HG03045 (cell line): ENCODE measurements at regions not wholly inside any gene's neighbourhood (a gene's known extent, or its start where the extent isn't known, plus 50 kb on each side); places are given as distances from the start of the nearest gene placed in this dataset.

Experiments
- ATAC-seq: cut with Tn5 transposase; IDR thresholded peaks from one replicate; pipeline ENCODE4 v1.9.1; 2021; ENCODE audit warnings: mild to moderate bottlenecking, moderate library complexity; ENCODE audit not compliant: unreplicated experiment

- ATAC-seq, result peak; percentile 85
Observed at GRCh38 chr12:65756956-65757511, 67.2 kb upstream of the HMGA2 start.

GRCh38 chr12:65758401-65758800 lies 65.9 kb upstream of the HMGA2 start:
- no peak for ATAC-seq

GRCh38 chr12:65759735-65760134 lies 64.5 kb upstream of the HMGA2 start:
- no peak for ATAC-seq

- no peak for ATAC-seq
Observed at GRCh38 chr12:65761301-65761700, 63.0 kb upstream of the HMGA2 start.

DNA sequence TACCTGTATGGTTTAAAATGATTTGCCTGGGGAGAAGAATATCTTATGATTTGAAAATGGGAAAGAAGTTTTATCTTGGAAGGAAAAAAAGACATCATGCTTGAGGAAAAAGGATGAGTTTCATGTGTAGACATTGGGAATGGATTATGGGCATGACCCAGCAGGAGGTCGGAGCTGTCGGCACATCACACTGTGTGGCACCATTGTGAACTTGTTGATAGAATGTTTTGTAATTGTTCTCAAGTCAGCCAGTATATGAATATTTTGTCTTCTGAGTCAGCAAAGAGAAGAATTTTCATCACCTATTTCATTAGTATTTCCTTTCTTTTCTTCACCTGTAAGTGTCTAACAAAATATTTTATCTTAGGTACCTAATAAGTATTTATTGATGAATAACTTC lies 60.0 kb upstream of the HMGA2 start:
- ATAC-seq, result no peak

- no peak for ATAC-seq
Observed at GRCh38 chr12:65765436-65765813, 58.9 kb upstream of the HMGA2 start.

DNA sequence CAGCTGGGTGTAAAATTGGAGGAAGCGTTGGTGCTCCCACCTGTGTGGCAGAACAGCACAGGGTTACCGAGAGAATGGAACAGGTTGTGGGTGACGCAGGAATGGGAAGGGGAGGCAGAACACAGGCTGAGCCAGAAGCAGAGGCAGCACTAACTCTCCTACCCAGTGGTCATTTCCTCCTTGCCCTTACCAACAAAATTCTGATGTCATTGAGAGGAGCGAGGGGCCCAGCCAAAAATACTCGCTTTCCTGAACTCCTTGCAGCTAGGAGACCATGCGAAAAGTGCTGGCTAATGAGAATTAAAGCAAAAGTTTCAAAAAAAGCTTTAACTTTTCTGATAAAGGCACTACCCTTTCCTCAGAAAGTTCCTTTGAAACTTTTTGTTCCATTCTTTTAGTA lies 54.4 kb upstream of the HMGA2 start:
- no peak for ATAC-seq
